NCI-H774 (cell line): ENCODE measurements at regions not wholly inside any gene's neighbourhood (a gene's known extent, or its start where the extent isn't known, plus 50 kb on each side); places are given as distances from the start of the nearest gene placed in this dataset.

ENCODE experiments used
- DNase-seq: peaks from one replicate; lab custom pipeline; 2025; lab: John Stamatoyannopoulos, UW

GRCh38 chr4:116872308-116872707, 213.1 kb downstream of the TRAM1L1 start:
- DNase-seq: no peak

GRCh38 chr4:116870686-116871085, 214.7 kb downstream of the TRAM1L1 start:
- DNase-seq: no peak

GRCh38 chr4:116866106-116866505, 219.3 kb downstream of the TRAM1L1 start:
- no peak for DNase-seq

- DNase-seq: no peak
Measured at GRCh38 chr4:116862592-116862991, 222.8 kb downstream of the TRAM1L1 start.

GRCh38 chr4:116860891-116861290, 224.5 kb downstream of the TRAM1L1 start:
- DNase-seq: no peak

GRCh38 chr4:116849620-116850019, 235.8 kb downstream of the TRAM1L1 start:
- DNase-seq: no peak

GRCh38 chr4:116847616-116848015, 237.8 kb downstream of the TRAM1L1 start:
- no peak for DNase-seq

GRCh38 chr4:116839826-116840225, 245.6 kb downstream of the TRAM1L1 start:
- no peak for DNase-seq

GRCh38 chr4:116838609-116839008, 246.8 kb downstream of the TRAM1L1 start:
- no peak for DNase-seq

GRCh38 chr4:116829187-116829586, 256.2 kb downstream of the TRAM1L1 start:
- no peak for DNase-seq

- no peak for DNase-seq
Measured at GRCh38 chr4:116824172-116824571, 261.2 kb downstream of the TRAM1L1 start.

- no peak for DNase-seq
Measured at GRCh38 chr4:116811730-116812129, 273.6 kb downstream of the TRAM1L1 start.

- no peak for DNase-seq
Measured at GRCh38 chr4:116796022-116796421, 289.4 kb downstream of the TRAM1L1 start.

GRCh38 chr4:116788723-116789122, 296.7 kb downstream of the TRAM1L1 start:
- DNase-seq: no peak

- no peak for DNase-seq
Measured at GRCh38 chr4:116755051-116755450, 330.3 kb downstream of the TRAM1L1 start.

- DNase-seq: no peak
Measured at GRCh38 chr4:116752027-116752426, 333.3 kb downstream of the TRAM1L1 start.

GRCh38 chr4:116736756-116737155, 348.6 kb downstream of the TRAM1L1 start:
- no peak for DNase-seq

GRCh38 chr4:116734178-116734577, 351.2 kb downstream of the TRAM1L1 start:
- DNase-seq: no peak

GRCh38 chr4:116733370-116733769, 352.0 kb downstream of the TRAM1L1 start:
- DNase-seq: no peak

GRCh38 chr4:116726523-116726922, 358.9 kb downstream of the TRAM1L1 start:
- DNase-seq: no peak

GRCh38 chr4:116724249-116724648, 361.1 kb downstream of the TRAM1L1 start:
- DNase-seq: no peak

GRCh38 chr4:116705466-116705865, 379.9 kb downstream of the TRAM1L1 start:
- no peak for DNase-seq

- DNase-seq: no peak
Measured at GRCh38 chr4:116702949-116703348, 382.4 kb downstream of the TRAM1L1 start.

GRCh38 chr4:116688536-116688935, 396.8 kb downstream of the TRAM1L1 start:
- no peak for DNase-seq

GRCh38 chr4:116668190-116668589, 417.2 kb downstream of the TRAM1L1 start:
- DNase-seq: no peak
